SK-N-SH (cell line): ENCODE measurements at regions not wholly inside any gene's neighbourhood (a gene's known extent, or its start where the extent isn't known, plus 50 kb on each side); places are given as distances from the start of the nearest gene placed in this dataset.

ENCODE experiments used
- CHD2 ChIP-seq: fragments of 150-350 bp; IDR thresholded peaks from 2 replicates; pipeline ENCODE4 v1.6.1; 2018; ENCODE audit warnings: low read length; ENCODE audit not compliant: partially characterized antibody
- ELF1 ChIP-seq: IDR thresholded peaks from 2 replicates; pipeline ENCODE4 v1.4.0; 2012
- FOXJ3 ChIP-seq: sonication (generic); formaldehyde crosslinking; IDR thresholded peaks from 2 replicates; pipeline ENCODE4 v1.5.1; 2020; ENCODE audit warnings: mild to moderate bottlenecking, missing genetic modification reagents
- FOXM1 ChIP-seq: IDR thresholded peaks from 2 replicates; pipeline ENCODE4 v1.4.0; 2012; ENCODE audit warnings: low read depth, mild to moderate bottlenecking
- MEF2A ChIP-seq: IDR thresholded peaks from 2 replicates; pipeline ENCODE4 v1.4.0; 2012; ENCODE audit warnings: low read depth, borderline replicate concordance
- RFX5 ChIP-seq: IDR thresholded peaks from 2 replicates; pipeline ENCODE4 v1.6.1; 2012; ENCODE audit warnings: mild to moderate bottlenecking, improper control_type of control experiment, low read length
- SIN3A ChIP-seq: IDR thresholded peaks from 2 replicates; pipeline ENCODE4 v1.6.1; 2012; ENCODE audit warnings: low read depth, mild to moderate bottlenecking, low read length, moderate library complexity, borderline replicate concordance
- USF2 ChIP-seq: fragments of 150-350 bp; IDR thresholded peaks from 2 replicates; pipeline ENCODE4 v1.6.1; 2017; ENCODE audit warnings: antibody characterized with exemption, low read length, low read depth, borderline replicate concordance
- YY1 ChIP-seq: IDR thresholded peaks from 2 replicates; pipeline ENCODE4 v1.4.0; 2012; ENCODE audit warnings: low read depth, mild to moderate bottlenecking
- TF ChIP-seq, protein P1 (sequence below): IDR thresholded peaks from 2 replicates; pipeline ENCODE4 v1.4.0; 2012; ENCODE audit warnings: low read depth, borderline replicate concordance
- TF ChIP-seq, protein P2 (sequence below): fragments of 200-600 bp; sonication (generic); IDR thresholded peaks from 2 replicates; pipeline ENCODE4 v1.6.1; 2017; ENCODE audit warnings: antibody characterized with exemption, mild to moderate bottlenecking, moderate library complexity

DNA sequence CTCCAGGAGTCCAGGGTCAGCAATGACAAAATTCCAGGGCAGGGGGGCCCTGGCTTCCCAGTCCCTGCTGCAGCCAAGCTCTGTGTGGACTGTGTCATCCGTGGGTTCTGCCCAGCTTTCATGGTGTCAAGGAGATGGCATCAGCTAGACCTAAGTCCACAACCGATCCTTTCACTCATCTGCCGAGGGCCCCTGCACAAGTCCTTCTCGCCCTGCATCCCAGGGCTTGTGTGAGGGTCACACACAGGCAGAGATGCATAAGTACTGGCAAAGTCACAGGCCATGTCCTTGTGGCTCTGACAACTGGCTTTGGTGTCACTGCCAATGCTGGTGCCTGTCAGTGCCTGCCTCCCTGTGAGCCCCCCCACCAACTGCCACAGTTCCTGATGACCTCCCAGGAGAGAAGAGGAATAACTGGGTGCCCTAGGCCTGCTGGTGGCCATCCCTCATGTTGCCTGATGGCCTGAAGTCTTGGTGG lies 181.4 kb upstream of the CST7 start:
- TF ChIP-seq YY1 (no peak), CHD2 (no peak), MEF2A (no peak), ELF1 (no peak), USF2 (no peak), SIN3A (no peak), FOXM1 (no peak), RFX5 (no peak), FOXJ3 (no peak)
- TF ChIP-seq, protein P1, sequence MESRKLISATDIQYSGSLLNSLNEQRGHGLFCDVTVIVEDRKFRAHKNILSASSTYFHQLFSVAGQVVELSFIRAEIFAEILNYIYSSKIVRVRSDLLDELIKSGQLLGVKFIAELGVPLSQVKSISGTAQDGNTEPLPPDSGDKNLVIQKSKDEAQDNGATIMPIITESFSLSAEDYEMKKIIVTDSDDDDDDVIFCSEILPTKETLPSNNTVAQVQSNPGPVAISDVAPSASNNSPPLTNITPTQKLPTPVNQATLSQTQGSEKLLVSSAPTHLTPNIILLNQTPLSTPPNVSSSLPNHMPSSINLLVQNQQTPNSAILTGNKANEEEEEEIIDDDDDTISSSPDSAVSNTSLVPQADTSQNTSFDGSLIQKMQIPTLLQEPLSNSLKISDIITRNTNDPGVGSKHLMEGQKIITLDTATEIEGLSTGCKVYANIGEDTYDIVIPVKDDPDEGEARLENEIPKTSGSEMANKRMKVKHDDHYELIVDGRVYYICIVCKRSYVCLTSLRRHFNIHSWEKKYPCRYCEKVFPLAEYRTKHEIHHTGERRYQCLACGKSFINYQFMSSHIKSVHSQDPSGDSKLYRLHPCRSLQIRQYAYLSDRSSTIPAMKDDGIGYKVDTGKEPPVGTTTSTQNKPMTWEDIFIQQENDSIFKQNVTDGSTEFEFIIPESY: no peak
- TF ChIP-seq, protein P2, sequence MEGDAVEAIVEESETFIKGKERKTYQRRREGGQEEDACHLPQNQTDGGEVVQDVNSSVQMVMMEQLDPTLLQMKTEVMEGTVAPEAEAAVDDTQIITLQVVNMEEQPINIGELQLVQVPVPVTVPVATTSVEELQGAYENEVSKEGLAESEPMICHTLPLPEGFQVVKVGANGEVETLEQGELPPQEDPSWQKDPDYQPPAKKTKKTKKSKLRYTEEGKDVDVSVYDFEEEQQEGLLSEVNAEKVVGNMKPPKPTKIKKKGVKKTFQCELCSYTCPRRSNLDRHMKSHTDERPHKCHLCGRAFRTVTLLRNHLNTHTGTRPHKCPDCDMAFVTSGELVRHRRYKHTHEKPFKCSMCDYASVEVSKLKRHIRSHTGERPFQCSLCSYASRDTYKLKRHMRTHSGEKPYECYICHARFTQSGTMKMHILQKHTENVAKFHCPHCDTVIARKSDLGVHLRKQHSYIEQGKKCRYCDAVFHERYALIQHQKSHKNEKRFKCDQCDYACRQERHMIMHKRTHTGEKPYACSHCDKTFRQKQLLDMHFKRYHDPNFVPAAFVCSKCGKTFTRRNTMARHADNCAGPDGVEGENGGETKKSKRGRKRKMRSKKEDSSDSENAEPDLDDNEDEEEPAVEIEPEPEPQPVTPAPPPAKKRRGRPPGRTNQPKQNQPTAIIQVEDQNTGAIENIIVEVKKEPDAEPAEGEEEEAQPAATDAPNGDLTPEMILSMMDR: no peak
